Raji (cell line): ENCODE measurements at regions not wholly inside any gene's neighbourhood (a gene's known extent, or its start where the extent isn't known, plus 50 kb on each side); places are given as distances from the start of the nearest gene placed in this dataset.

ENCODE experiments used
- POLR2A ChIP-seq: IDR thresholded peaks from 2 replicates; pipeline ENCODE4 v1.6.1; 2011; ENCODE audit warnings: low read depth, low read length, control low read depth; ENCODE audit not compliant: insufficient read depth

DNA sequence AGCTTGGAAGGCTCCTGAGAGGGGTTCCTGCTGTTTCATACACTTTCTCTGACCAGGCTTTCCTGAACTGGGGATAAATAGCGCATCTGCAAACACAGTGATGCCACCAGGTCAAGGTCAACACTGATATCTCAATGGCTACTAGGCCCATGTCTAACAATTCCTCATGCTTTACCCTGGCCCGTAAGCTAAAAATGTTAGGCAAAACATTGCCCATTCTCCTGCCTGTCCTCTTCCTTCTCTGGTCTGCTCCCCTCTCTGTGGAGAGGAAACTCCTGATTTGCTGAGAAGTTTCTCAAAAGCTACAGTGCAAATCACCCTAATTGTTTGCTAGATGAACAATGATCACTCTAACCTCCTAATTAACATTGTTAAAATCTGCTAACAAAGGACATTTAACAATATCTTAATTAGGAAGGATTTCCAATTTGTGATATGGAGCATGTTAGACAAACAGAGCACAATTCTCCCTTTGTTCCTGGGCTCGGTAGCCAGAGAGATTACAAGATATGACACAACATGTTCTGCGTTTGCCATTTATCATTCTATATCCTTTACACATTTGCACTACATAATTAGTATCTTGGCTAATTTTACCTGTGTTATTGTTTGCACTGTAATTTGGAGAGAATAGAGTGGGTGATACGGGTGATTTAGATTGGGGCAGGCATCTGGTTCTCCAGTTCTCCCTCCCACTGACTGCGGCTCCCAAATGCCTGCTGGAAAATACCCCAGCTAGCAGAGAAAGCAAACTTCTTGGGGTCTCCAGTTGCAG is 266.8 kb downstream of the CD83 start:
- TF ChIP-seq POLR2A = no peak

DNA sequence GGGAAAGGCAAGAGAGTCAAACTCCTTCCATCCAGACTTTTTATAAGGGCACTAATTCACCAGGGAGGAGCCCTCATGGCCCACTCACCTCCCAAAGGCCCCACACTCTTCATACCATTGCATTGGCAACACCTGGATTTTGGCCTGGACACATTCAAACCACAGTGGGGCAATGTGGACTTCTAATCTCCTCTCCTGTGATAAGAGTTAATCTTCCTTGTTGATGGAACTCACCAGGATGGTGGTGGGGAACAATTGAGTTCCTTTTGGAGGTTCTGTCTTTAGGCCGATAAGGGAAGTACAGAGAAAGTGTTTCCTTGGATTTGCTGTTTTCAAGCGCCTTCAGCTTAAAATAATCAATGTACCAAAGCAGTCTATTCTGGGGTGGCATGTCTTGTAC is 268.7 kb downstream of the CD83 start:
- no peak for TF ChIP-seq POLR2A

DNA sequence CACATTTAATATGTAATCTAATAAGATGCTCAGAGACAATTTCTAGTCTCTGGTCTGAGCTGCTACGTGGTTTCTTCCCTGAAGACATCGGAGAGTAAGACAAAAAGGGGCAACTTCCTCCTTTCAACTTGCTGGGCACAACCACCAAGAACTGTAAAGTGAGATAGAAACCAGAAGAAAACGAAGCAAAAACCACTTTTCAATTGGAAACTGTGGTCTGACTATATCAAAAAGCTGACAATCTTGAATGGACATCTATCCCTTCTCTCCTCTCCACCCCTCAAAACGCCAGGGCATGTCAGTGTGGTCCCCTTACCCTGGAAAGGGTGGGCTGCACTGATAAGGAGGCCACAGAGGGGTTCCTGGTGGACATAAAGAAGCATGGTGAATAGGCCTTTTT is 269.1 kb downstream of the CD83 start:
- no peak for TF ChIP-seq POLR2A

DNA sequence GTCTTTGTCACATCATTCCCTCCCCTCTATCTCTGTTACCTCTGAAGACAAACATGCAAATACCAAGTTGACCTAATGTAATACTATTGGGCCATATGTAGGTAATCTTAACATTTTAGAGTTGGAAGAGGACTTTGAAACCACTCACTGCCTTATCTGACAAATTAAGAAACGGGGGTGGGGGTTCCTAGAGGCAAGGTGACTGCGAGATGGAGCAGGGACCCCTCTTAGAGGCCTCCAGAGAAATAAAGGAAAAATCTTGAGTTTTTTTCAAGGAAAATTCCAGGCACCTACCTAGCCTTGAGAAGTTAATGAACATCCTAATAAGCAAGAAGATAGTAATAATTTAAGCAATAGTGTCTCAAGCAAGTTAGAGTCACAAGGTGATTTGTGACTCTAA is 270.8 kb downstream of the CD83 start:
- no peak for TF ChIP-seq POLR2A

DNA sequence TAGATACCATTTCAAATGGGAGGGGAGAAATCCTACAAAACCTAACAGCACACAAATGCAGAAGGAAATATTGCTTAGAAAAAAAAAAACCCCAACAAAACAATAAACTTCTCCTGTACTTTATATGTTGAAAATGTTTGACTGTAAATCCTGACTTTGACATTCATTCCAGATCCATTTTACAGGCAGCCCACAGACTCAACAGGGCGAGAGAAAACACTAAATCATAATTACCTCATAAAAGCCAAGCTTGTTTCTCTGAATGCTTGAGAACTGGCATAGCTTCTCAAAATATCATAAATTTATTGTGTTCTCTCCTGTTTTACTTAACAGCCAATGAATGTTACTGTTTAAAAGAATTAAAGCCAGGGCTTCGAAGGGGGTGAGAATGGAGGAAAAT is 273.2 kb downstream of the CD83 start:
- no peak for TF ChIP-seq POLR2A

DNA sequence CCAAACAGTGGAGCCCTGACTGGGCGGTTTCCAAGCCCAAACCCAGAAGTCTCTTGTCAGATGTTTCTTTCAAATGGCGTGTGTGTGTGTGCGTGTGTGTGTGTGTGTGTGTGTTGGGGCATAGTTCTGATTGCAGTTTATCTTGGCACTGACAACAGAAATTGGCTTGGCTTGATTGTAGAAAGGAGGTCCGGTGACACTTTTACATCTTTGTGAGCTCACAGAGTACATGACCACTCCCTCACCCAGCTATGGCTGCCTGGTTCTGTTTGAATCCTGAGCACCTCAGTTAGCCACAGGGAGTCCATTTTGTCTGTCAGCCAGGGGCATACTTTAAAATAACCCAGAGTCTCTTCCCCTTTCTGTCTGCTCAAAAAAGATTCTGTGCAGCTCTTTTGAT is 276.3 kb downstream of the CD83 start:
- no peak for TF ChIP-seq POLR2A

- no peak for TF ChIP-seq POLR2A
Observed at GRCh38 chr6:14396392-14396791, 278.8 kb downstream of the CD83 start.

DNA sequence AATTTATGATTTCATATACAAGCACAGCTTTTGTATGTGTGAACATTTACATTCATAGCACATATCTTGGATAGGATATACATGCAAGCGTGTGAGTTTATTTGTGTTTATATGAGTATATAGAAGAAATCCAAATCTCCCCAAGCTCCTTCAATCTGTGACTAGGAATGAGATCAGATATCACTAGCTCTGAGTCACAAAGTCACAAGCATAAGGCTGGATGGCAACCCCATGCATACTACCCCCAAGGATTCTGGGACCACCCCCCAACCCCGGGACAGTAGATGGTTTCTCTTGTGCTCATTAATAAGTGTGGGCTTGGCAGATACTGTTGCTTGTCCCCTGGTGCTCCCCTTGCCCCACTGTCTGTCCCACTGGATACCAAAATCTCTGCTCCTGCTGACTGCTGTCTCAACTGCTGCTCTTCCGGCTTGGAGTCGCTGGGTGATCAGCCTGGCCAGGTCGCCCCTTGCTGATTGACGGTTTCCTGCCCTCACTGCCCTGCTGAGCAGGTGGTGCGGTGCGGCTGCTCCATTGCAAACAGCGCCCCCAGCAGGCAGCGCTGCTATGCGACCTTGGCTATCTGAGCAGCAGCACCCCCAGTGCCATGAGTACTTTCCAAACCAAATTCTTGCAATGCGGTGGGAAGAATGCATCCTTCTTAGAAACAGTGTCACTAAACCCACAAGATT is 279.4 kb downstream of the CD83 start:
- TF ChIP-seq POLR2A = no peak

DNA sequence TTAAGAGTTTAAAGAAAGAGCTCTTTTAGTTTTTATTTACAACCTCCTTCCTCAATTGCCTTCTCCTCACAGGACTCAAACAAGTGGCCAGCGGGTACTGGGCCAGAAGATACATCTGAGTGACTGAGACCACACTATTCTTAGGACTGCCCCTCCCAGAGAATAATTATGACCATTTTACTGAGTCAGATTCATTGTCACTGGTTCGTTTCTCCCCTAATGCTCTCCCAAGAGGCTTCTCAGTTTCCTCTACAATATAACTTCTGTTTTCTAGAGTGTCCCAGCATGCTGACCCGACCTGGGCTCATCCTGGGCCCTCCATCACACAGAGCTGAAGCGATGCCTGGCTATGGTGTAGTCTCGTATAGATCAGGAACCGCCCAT is 279.9 kb downstream of the CD83 start:
- no peak for TF ChIP-seq POLR2A

- no peak for TF ChIP-seq POLR2A
Observed at GRCh38 chr6:14398953-14399352, 281.4 kb downstream of the CD83 start.

DNA sequence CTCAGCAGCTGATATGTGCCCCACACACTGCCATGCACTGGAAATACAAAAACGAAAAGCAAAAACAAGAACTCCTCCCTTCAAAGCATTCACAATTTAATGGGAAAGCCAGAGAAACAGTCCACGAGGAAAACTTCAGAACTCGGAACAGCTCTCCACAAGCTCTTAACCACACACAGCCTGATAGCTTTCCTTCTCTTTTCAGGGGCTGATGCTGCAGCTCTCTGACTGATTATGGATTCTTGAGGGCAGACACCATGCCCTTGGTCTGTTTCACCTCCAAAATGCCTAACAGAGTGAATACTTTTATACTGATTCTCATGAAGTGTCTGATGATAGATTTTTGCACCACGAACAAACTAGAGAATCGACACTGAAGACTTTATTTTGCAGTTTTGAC is 282.1 kb downstream of the CD83 start:
- TF ChIP-seq POLR2A = no peak

DNA sequence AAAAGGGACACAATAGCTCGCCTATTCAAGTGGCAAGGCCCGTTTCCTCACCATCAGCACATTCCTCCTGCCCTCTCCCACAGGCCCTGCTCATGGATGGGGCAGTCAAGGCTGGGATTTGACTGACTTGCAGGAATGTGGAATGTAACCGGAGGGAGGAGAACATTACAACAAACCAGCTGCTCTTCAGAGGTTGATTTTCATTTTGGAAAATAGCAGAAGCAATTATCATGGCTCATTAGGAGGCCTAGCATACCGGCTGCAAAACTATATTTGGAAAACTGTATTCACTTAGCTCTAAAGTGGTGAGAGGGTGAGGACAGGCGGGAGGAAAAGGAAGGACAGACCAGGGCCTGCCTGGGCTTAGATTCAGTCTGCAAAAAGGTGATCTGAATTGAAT is 283.7 kb downstream of the CD83 start:
- TF ChIP-seq POLR2A = no peak

DNA sequence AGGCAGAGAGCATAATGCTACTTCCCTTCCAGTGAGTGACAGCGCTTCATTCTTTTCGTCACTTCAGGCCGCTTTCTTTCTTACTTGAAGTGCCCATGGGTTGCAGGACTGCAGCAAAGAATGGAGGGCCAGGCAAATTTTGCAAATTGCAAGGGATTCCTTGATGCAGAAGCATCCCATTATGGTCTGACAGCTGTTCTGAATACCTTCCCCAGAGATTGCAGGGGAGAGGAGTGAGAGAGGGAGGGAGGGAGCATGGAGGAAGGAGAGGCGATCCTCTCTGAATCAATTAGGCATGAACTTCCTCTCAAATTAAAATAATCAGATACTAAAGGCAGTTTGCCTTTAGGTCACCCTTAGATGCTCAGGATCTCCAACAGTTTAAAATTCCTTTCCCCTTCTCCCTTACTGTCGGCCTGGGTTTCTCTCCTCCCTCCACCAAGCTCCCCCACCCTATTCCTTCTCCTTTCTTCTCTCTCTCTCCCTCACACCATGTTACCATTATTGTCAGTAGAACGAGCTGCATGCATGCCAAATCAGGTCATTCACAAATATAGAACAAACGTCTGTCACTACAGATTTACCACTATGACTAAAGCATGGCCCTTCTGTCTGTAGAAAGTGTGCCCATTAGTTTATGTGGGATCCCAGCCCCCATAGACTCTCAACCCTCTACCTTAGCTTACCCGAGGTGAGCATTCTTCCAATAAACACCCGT is 289.2 kb downstream of the CD83 start:
- TF ChIP-seq POLR2A = no peak

DNA sequence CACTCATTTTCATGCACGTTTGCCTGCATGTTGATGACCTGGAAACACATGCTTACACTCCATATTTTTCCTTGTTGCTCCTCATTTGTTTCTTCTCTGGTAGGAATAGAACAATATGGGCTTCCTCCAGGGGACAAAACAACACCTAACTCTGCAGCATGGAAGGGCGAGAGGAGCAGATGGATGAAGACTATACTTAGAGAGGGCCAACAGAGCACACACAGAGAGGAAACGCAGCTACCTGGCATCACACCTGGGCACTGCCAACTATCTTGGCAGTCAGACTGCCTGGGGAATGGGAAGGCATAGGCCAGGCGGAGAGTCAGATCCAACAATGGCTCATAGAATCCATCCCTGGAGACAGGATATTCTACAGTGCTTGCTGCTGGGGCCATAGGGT is 290.9 kb downstream of the CD83 start:
- no peak for TF ChIP-seq POLR2A

- no peak for TF ChIP-seq POLR2A
Observed at GRCh38 chr6:14412026-14412425, 294.5 kb downstream of the CD83 start.

DNA sequence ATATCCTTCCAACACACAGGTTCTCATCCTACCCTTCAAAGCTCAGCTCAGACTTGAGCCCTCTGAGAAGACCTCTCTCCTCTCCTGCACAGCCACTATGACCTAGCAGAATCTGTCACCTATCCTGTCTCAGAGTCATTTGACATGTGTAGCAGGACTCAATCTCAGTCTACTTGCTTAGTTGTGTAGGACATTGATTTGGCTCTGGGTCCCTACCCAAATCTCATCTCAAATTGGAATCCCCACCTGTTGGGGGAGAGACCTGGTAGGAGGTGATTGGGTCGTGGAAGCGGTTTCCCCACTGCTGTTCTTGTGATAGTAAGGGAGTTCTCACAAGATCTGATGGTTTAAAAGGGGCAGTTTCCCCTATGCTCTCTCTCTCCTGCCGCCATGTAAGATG is 297.9 kb downstream of the CD83 start:
- no peak for TF ChIP-seq POLR2A
